ACHN (cell line): ENCODE measurements at regions not wholly inside any gene's neighbourhood (a gene's known extent, or its start where the extent isn't known, plus 50 kb on each side); places are given as distances from the start of the nearest gene placed in this dataset.

Source experiments
- DNase-seq: peaks from one replicate; pipeline ENCODE4 v3.0.0-alpha.2; 2015
- in situ Hi-C: cut with HindIII; loops from 2 replicates; pipeline ENCODE4 v1.10.0; 2017; ENCODE audit warnings: low sequenced_read_pairs, low pct_ligation_motif_present, low pct_unique_long_range_greater_than_20kb

GRCh38 chr22:48960576-48960975 is 867.1 kb downstream of the BRD1 start:
- no peak for DNase-seq
- in situ Hi-C loops: no loop called here

GRCh38 chr22:48959496-48959895 is 868.2 kb downstream of the BRD1 start:
- no peak for DNase-seq
- in situ Hi-C loops: no loop called here

- DNase-seq: no peak
- in situ Hi-C loops: no loop called here
Observed at GRCh38 chr22:48957987-48958321, 869.7 kb downstream of the BRD1 start.

GRCh38 chr22:48957311-48957986 is 870.2 kb downstream of the BRD1 start:
- DNase-seq: no peak
- in situ Hi-C loops: no loop called here

- DNase-seq: no peak
- in situ Hi-C loops: no loop called here
Observed at GRCh38 chr22:48955351-48956311, 872.0 kb downstream of the BRD1 start.

GRCh38 chr22:48954781-48955311 is 872.8 kb downstream of the BRD1 start:
- no peak for DNase-seq
- in situ Hi-C loops: no loop called here

- DNase-seq: no peak
- in situ Hi-C loops: no loop called here
Observed at GRCh38 chr22:48953830-48954229, 873.8 kb downstream of the BRD1 start.

GRCh38 chr22:48953103-48953720 is 874.5 kb downstream of the BRD1 start:
- no peak for DNase-seq
- in situ Hi-C loops: no loop called here

GRCh38 chr22:48952256-48953102 is 875.2 kb downstream of the BRD1 start:
- no peak for DNase-seq
- in situ Hi-C loops: no loop called here

GRCh38 chr22:48951836-48952235 is 875.8 kb downstream of the BRD1 start:
- in situ Hi-C loops: no loop called here

GRCh38 chr22:48950151-48950915 is 877.3 kb downstream of the BRD1 start:
- DNase-seq: no peak
- in situ Hi-C loops: no loop called here

More at GRCh38 chr22:48951836-48952235, 875.8 kb downstream of the BRD1 start:
- no peak for DNase-seq

- in situ Hi-C loops: no loop called here
- DNase-seq: no peak
Observed at GRCh38 chr22:48949375-48950149, 878.1 kb downstream of the BRD1 start.

GRCh38 chr22:48948575-48949170 is 879.0 kb downstream of the BRD1 start:
- in situ Hi-C loops: no loop called here
- no peak for DNase-seq

GRCh38 chr22:48947636-48948035 is 880.0 kb downstream of the BRD1 start:
- no peak for DNase-seq
- in situ Hi-C loops: no loop called here

GRCh38 chr22:48945621-48946458 is 881.8 kb downstream of the BRD1 start:
- no peak for DNase-seq
- in situ Hi-C loops: no loop called here
